ENCODE measurements at regions not wholly inside any gene's neighbourhood (a gene's known extent, or its start where the extent isn't known, plus 50 kb on each side); places are given as distances from the start of the nearest gene placed in this dataset.
A peak's percentile ranks its signal among the peaks of the same experiment; 100 is the strongest.

DNA sequence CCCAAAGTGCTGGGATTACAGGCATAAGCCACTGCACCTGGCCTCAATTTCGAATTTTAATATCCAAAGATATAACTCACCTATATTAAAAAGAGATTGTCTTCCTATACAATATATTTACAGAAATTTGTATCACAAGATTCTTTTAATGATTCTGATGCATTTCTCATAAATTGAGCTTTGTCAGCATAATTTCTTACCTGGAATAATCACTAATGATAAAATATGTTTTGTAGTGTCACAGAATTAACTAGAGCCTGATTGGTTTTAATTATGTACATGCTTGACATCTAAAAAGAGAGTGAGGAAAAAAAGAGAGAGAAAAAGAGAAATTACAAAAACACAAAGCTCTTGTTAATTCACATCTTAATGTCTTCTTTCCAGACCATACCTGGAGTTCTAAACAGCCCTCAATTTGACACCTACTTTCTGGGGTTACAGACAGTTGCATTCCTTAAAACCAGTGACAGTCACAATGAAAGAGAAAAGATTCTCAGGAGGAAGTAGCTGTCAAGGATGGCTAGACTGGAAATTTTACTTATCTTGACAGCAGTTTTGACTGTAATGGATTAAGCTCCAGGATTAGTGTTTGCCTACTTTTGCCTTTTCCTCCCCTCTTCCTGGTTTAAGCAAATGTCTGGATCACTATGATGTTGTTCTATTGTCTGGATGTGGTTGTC is 214.4 kb downstream of the SPRY2 start:
- TF ChIP-seq MAX (IDR thresholded peaks at IDR 0.05), result no peak
- no peak for TF ChIP-seq FOXA2 (IDR thresholded peaks at IDR 0.05)
- TF ChIP-seq NR2F2 (IDR thresholded peaks at IDR 0.05), result no peak
- TF ChIP-seq, protein P1, sequence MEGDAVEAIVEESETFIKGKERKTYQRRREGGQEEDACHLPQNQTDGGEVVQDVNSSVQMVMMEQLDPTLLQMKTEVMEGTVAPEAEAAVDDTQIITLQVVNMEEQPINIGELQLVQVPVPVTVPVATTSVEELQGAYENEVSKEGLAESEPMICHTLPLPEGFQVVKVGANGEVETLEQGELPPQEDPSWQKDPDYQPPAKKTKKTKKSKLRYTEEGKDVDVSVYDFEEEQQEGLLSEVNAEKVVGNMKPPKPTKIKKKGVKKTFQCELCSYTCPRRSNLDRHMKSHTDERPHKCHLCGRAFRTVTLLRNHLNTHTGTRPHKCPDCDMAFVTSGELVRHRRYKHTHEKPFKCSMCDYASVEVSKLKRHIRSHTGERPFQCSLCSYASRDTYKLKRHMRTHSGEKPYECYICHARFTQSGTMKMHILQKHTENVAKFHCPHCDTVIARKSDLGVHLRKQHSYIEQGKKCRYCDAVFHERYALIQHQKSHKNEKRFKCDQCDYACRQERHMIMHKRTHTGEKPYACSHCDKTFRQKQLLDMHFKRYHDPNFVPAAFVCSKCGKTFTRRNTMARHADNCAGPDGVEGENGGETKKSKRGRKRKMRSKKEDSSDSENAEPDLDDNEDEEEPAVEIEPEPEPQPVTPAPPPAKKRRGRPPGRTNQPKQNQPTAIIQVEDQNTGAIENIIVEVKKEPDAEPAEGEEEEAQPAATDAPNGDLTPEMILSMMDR (IDR thresholded peaks at IDR 0.05; ENCODE audit: low read depth, low read length, missing input control), result no peak
- TF ChIP-seq, protein P2, sequence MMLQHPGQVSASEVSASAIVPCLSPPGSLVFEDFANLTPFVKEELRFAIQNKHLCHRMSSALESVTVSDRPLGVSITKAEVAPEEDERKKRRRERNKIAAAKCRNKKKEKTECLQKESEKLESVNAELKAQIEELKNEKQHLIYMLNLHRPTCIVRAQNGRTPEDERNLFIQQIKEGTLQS (IDR thresholded peaks at IDR 0.05), result no peak
- no peak for TF ChIP-seq JUND (IDR thresholded peaks at IDR 0.05)
- TF ChIP-seq HNF4G (IDR thresholded peaks at IDR 0.05), result no peak
- TF ChIP-seq EGR1 (IDR thresholded peaks at IDR 0.05; ENCODE audit: low read depth in 2 of 2), result no peak
- Histone ChIP-seq H3K36me3 (ENCODE audit: control insufficient read depth in 4 of 4, insufficient read depth in 3 of 4, low read depth in 1 of 4, low read length in 3 of 4) (no peaks in the 10 kb centered on the region), H3K4me1 (ENCODE audit: control insufficient read depth in 4 of 4, insufficient read depth in 4 of 4, low read length in 3 of 4) (peaks cover 3 to 8% (median 6%) of the 10 kb centered on the region in 4 donors), H3K4me3 (ENCODE audit: low read depth in 1 of 3, low read length in 3 of 3) (no peak overlapping the region), H3K27ac (ENCODE audit: low read depth in 1 of 2, low read length in 2 of 2) (no peak overlapping the region), H3K9me3 (ENCODE audit: control insufficient read depth in 4 of 4, low read length in 3 of 4) (no peaks in the 10 kb centered on the region), H3K27me3 (ENCODE audit: control insufficient read depth in 4 of 4, insufficient read depth in 4 of 4, low read length in 3 of 4) (no peaks in the 10 kb centered on the region), H3K9ac (ENCODE audit: low read depth in 1 of 2, low read length in 2 of 2) (no peak overlapping the region)
- 79% methylated on average over 1 of the region's 1 CpG for WGBS
- no peak for DNase-seq (ENCODE audit: low spot score)

DNA sequence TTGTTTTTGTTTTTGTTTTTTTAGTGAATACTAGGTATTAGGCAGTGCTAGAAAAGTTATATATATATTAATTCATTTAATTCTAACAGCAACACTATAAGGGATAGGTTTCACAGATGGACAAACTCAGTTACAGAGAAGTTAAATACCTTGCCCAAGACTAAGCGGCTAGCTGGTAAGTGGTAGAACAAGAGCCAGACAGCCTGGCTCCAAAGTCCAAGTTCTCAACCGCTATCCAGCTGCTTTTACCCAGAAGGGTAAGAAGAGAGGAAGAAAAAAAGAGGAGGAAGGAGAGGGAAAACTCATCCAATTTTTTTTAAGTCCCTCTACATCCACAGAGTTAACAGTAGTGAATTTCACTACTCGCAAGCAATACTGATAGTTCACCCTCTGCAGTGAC is 217.0 kb downstream of the SPRY2 start:
- 61% methylated on average over 3 of the region's 3 CpGs for WGBS
- TF ChIP-seq HNF4G (IDR thresholded peaks at IDR 0.05) (peak; percentile 50), NR2F2 (IDR thresholded peaks at IDR 0.05) (no peak), SP1 (IDR thresholded peaks at IDR 0.05) (peak; percentile 40), HNF4A (conservative IDR thresholded peaks at IDR 0.05) (peak; percentile 69 to 81), RAD21 (IDR thresholded peaks at IDR 0.05) (peak in 1 of 2 donors; percentile 6), JUND (IDR thresholded peaks at IDR 0.05) (no peak), EGR1 (IDR thresholded peaks at IDR 0.05; ENCODE audit: low read depth in 2 of 2) (no peak), TAF1 (conservative IDR thresholded peaks at IDR 0.05) (no peak)
- TF ChIP-seq, protein P3, sequence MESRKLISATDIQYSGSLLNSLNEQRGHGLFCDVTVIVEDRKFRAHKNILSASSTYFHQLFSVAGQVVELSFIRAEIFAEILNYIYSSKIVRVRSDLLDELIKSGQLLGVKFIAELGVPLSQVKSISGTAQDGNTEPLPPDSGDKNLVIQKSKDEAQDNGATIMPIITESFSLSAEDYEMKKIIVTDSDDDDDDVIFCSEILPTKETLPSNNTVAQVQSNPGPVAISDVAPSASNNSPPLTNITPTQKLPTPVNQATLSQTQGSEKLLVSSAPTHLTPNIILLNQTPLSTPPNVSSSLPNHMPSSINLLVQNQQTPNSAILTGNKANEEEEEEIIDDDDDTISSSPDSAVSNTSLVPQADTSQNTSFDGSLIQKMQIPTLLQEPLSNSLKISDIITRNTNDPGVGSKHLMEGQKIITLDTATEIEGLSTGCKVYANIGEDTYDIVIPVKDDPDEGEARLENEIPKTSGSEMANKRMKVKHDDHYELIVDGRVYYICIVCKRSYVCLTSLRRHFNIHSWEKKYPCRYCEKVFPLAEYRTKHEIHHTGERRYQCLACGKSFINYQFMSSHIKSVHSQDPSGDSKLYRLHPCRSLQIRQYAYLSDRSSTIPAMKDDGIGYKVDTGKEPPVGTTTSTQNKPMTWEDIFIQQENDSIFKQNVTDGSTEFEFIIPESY (IDR thresholded peaks at IDR 0.05), result no peak
- no peak for DNase-seq (ENCODE audit: low spot score)
- Histone ChIP-seq H3K9me3 (ENCODE audit: control insufficient read depth in 4 of 4, low read length in 3 of 4) (no peaks in the 10 kb centered on the region), H3K4me1 (ENCODE audit: control insufficient read depth in 4 of 4, insufficient read depth in 4 of 4, low read length in 3 of 4) (peaks cover 0 to 3% (median under 1%) of the 10 kb centered on the region in 4 donors), H3K36me3 (ENCODE audit: control insufficient read depth in 4 of 4, insufficient read depth in 3 of 4, low read depth in 1 of 4, low read length in 3 of 4) (no peaks in the 10 kb centered on the region), H3K27me3 (ENCODE audit: control insufficient read depth in 4 of 4, insufficient read depth in 4 of 4, low read length in 3 of 4) (no peaks in the 10 kb centered on the region), H3K9ac (ENCODE audit: low read depth in 1 of 2, low read length in 2 of 2) (no peak overlapping the region), H3K4me3 (ENCODE audit: low read depth in 1 of 3, low read length in 3 of 3) (no peak overlapping the region), H3K27ac (ENCODE audit: low read depth in 1 of 2, low read length in 2 of 2) (no peak overlapping the region)

DNA sequence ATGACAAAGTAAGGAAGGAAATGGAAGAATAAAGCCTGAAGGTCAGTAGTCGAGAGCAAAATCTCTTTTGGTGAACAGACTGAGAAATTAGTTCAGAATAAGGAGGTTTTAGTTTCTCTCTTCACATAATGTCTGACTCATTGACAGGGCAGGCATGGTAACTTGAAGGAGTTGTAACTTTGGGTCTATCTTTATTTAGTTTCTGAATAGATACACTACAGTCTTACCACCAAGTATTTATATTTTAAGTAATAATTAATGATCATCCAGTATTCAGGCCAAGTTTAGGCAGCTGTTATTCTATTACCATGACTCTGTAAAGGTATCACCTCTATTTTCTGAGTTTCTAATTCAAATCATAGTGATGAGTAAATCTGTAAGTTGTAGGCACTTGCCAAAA is 219.9 kb downstream of the SPRY2 start:
- H3K9ac ChIP-seq (ENCODE audit: low read depth in 1 of 2, low read length in 2 of 2), result no peak overlapping the region
- no peaks in the 10 kb centered on the region for H3K36me3 ChIP-seq (ENCODE audit: control insufficient read depth in 4 of 4, insufficient read depth in 3 of 4, low read depth in 1 of 4, low read length in 3 of 4)
- 77% methylated on average over 1 of the region's 1 CpG for WGBS
- peaks cover 0 to 3% (median under 1%) of the 10 kb centered on the region in 4 donors for H3K4me1 ChIP-seq (ENCODE audit: control insufficient read depth in 4 of 4, insufficient read depth in 4 of 4, low read length in 3 of 4)
- TF ChIP-seq MAX (IDR thresholded peaks at IDR 0.05) (no peak), EGR1 (IDR thresholded peaks at IDR 0.05; ENCODE audit: low read depth in 2 of 2) (no peak), GABPA (IDR thresholded peaks at IDR 0.05 in 1 of 2, conservative IDR thresholded peaks at IDR 0.05 in 1 of 2) (no peak)
- TF ChIP-seq, protein P1 (IDR thresholded peaks at IDR 0.05; ENCODE audit: low read depth, low read length, missing input control), result no peak
- TF ChIP-seq, protein P4, sequence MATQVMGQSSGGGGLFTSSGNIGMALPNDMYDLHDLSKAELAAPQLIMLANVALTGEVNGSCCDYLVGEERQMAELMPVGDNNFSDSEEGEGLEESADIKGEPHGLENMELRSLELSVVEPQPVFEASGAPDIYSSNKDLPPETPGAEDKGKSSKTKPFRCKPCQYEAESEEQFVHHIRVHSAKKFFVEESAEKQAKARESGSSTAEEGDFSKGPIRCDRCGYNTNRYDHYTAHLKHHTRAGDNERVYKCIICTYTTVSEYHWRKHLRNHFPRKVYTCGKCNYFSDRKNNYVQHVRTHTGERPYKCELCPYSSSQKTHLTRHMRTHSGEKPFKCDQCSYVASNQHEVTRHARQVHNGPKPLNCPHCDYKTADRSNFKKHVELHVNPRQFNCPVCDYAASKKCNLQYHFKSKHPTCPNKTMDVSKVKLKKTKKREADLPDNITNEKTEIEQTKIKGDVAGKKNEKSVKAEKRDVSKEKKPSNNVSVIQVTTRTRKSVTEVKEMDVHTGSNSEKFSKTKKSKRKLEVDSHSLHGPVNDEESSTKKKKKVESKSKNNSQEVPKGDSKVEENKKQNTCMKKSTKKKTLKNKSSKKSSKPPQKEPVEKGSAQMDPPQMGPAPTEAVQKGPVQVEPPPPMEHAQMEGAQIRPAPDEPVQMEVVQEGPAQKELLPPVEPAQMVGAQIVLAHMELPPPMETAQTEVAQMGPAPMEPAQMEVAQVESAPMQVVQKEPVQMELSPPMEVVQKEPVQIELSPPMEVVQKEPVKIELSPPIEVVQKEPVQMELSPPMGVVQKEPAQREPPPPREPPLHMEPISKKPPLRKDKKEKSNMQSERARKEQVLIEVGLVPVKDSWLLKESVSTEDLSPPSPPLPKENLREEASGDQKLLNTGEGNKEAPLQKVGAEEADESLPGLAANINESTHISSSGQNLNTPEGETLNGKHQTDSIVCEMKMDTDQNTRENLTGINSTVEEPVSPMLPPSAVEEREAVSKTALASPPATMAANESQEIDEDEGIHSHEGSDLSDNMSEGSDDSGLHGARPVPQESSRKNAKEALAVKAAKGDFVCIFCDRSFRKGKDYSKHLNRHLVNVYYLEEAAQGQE (IDR thresholded peaks at IDR 0.05), result no peak
- H3K27me3 ChIP-seq (ENCODE audit: control insufficient read depth in 4 of 4, insufficient read depth in 4 of 4, low read length in 3 of 4), result no peaks in the 10 kb centered on the region
- no peak overlapping the region for H3K4me3 ChIP-seq (ENCODE audit: low read depth in 1 of 3, low read length in 3 of 3)
- H3K27ac ChIP-seq (ENCODE audit: low read depth in 1 of 2, low read length in 2 of 2), result no peak overlapping the region
- no peaks in the 10 kb centered on the region for H3K9me3 ChIP-seq (ENCODE audit: control insufficient read depth in 4 of 4, low read length in 3 of 4)
- no peak for DNase-seq (ENCODE audit: low spot score)

All from liver (tissue), 8 donors.